Aorta (tissue), 5 donors: ENCODE measurements at regions not wholly inside any gene's neighbourhood (a gene's known extent, or its start where the extent isn't known, plus 50 kb on each side); places are given as distances from the start of the nearest gene placed in this dataset.
A peak's percentile ranks its signal among the peaks of the same experiment; 100 is the strongest.

Source experiments
- ATAC-seq: fragments of 200-7000 bp; cut with Tn5 transposase; one replicate; pipeline ENCODE4 v1.9.1; 2022; ENCODE audit warnings: moderate library complexity; ENCODE audit not compliant: low FRiP score
- DNase-seq, 2 donors: peaks; one replicate each; pipeline ENCODE4 v3.0.0-alpha.2; 2020
- H3K27ac ChIP-seq, 2 donors: one replicate each; pipeline ENCODE4 v1.5.1; 2013; ENCODE audit warnings: low read length in 2 of 2, mild to moderate bottlenecking in 2 of 2, moderate library complexity in 2 of 2, control low read depth in 1 of 2, inconsistent platforms in 1 of 2, low read depth in 1 of 2
- H3K27me3 ChIP-seq, 2 donors: one replicate each; pipeline ENCODE4 v1.6.1; 2013; ENCODE audit warnings: control low read depth in 1 of 2, low read length in 1 of 2, mild to moderate bottlenecking in 1 of 2, moderate library complexity in 1 of 2; ENCODE audit not compliant: insufficient read depth in 2 of 2, control insufficient read depth in 1 of 2
- H3K36me3 ChIP-seq, 2 donors: one replicate each; pipeline ENCODE4 v1.6.1; 2013; ENCODE audit warnings: control low read depth in 1 of 2, low read length in 1 of 2, mild to moderate bottlenecking in 1 of 2; ENCODE audit not compliant: insufficient read depth in 2 of 2, control insufficient read depth in 1 of 2
- H3K4me1 ChIP-seq, 2 donors: one replicate each; pipeline ENCODE4 v1.6.1; 2013; ENCODE audit warnings: low read length in 2 of 2, control low read depth in 1 of 2, mild to moderate bottlenecking in 1 of 2, moderate library complexity in 1 of 2; ENCODE audit not compliant: insufficient read depth in 2 of 2, control insufficient read depth in 1 of 2
- H3K4me3 ChIP-seq, 2 donors: one replicate each; pipeline ENCODE4 v1.5.1; 2013; ENCODE audit warnings: low read length in 2 of 2, control low read depth in 1 of 2, mild to moderate bottlenecking in 1 of 2
- H3K9me3 ChIP-seq: one replicate; pipeline ENCODE4 v1.6.1; 2013; ENCODE audit warnings: mild to moderate bottlenecking, low read length; ENCODE audit not compliant: control insufficient read depth
- WGBS, 2 donors: extraction: QIAGEN DNeasy Blood & Tissue Kit; methylation state at CpG; one replicate each; pipeline ENCODE4 v1.1.7; 2013; 5-methylcytosine and 5-hydroxymethylcytosine counted together
- intact Hi-C, 2 donors: fragments of 100-400 bp; cut with DNase I; formaldehyde crosslinking; loops; one replicate each; pipeline versions ENCODE4 v1.14.2 to v1.15.0; 2022
- donor health status: healthy with polysubstance abuse.
- donor health status: Bipolar disorder and iron deficiency.
- donor health status: DM: no; HTN: no; CAD: no.
- donor health status: DM: no; HTN: no; CAD: no.
- donor health status: DM: yes; HTN: yes; CAD: no.

GRCh38 chr10:78166261-78166660, 132.6 kb downstream of the RPS24 start:
- H3K27me3 ChIP-seq: no peaks in the 10 kb centered on the region
- H3K4me3 ChIP-seq: no peak overlapping the region
- H3K4me1 ChIP-seq: no peaks in the 10 kb centered on the region
- H3K27ac ChIP-seq: no peak overlapping the region
- H3K36me3 ChIP-seq: no peaks in the 10 kb centered on the region
- intact Hi-C loops: no loop called here
- WGBS, 2 donors: 95 to 97% methylated on average over 3 of the region's 3 CpGs
- H3K9me3 ChIP-seq: peaks cover 4% of the 10 kb centered on the region
- no peak for ATAC-seq
- no peak for DNase-seq

- ATAC-seq (no peak), DNase-seq (no peak)
- Histone ChIP-seq H3K4me1 (no peaks in the 10 kb centered on the region), H3K4me3 (no peak overlapping the region), H3K36me3 (no peaks in the 10 kb centered on the region), H3K27ac (no peak overlapping the region), H3K27me3 (no peaks in the 10 kb centered on the region), H3K9me3 (no peaks in the 10 kb centered on the region)
- 70 to 74% methylated on average over 4 of the region's 4 CpGs for WGBS, 2 donors
- intact Hi-C loops: no loop called here
Measured at GRCh38 chr10:78169214-78169613, 135.6 kb downstream of the RPS24 start.

GRCh38 chr10:78170026-78170475, 136.4 kb downstream of the RPS24 start:
- Histone ChIP-seq H3K27me3 (no peaks in the 10 kb centered on the region), H3K9me3 (no peaks in the 10 kb centered on the region), H3K4me1 (no peaks in the 10 kb centered on the region), H3K4me3 (no peak overlapping the region), H3K27ac (no peak overlapping the region), H3K36me3 (no peaks in the 10 kb centered on the region)
- DNase-seq: no peak
- ATAC-seq: no peak
- intact Hi-C loops: no loop called here
- WGBS, 2 donors: 89 to 90% methylated on average over 3 of the region's 3 CpGs

- Histone ChIP-seq H3K4me1 (no peaks in the 10 kb centered on the region), H3K4me3 (no peak overlapping the region), H3K36me3 (no peaks in the 10 kb centered on the region), H3K27me3 (no peaks in the 10 kb centered on the region), H3K9me3 (no peaks in the 10 kb centered on the region), H3K27ac (no peak overlapping the region)
- intact Hi-C loops: no loop called here
- DNase-seq (peak in 1 of 2 donors; percentile 22), ATAC-seq (no peak)
- WGBS, 2 donors: 61 to 74% methylated on average over 6 of the region's 6 CpGs
Measured at GRCh38 chr10:78171633-78172400, 138.2 kb downstream of the RPS24 start.

GRCh38 chr10:78173360-78174015, 139.8 kb downstream of the RPS24 start:
- DNase-seq (peak in 1 of 2 donors; percentile 38), ATAC-seq (no peak)
- Histone ChIP-seq H3K4me3 (no peak overlapping the region), H3K36me3 (no peaks in the 10 kb centered on the region), H3K27me3 (no peaks in the 10 kb centered on the region), H3K4me1 (no peaks in the 10 kb centered on the region), H3K9me3 (no peaks in the 10 kb centered on the region), H3K27ac (no peak overlapping the region)
- 94 to 98% methylated on average over 6 of the region's 6 CpGs for WGBS, 2 donors
- intact Hi-C loops: no loop called here

- Histone ChIP-seq H3K36me3 (no peaks in the 10 kb centered on the region), H3K4me3 (no peak overlapping the region), H3K27ac (no peak overlapping the region), H3K4me1 (no peaks in the 10 kb centered on the region), H3K9me3 (no peaks in the 10 kb centered on the region), H3K27me3 (no peaks in the 10 kb centered on the region)
- intact Hi-C loops: no loop called here
- ATAC-seq (no peak), DNase-seq (peak in 1 of 2 donors; percentile 26)
- 77 to 83% methylated on average over 5 of the region's 5 CpGs for WGBS, 2 donors
Measured at GRCh38 chr10:78175444-78176015, 141.9 kb downstream of the RPS24 start.

GRCh38 chr10:78176320-78177317, 143.0 kb downstream of the RPS24 start:
- Histone ChIP-seq H3K36me3 (no peaks in the 10 kb centered on the region), H3K4me1 (no peaks in the 10 kb centered on the region), H3K27me3 (no peaks in the 10 kb centered on the region), H3K9me3 (no peaks in the 10 kb centered on the region), H3K27ac (no peak overlapping the region), H3K4me3 (no peak overlapping the region)
- 94 to 95% methylated on average over 24 of the region's 24 CpGs for WGBS, 2 donors
- peak in 1 of 2 donors; percentile 48 for DNase-seq
- no peak for ATAC-seq
- intact Hi-C loops: no loop called here

- no peaks in the 10 kb centered on the region for H3K4me1 ChIP-seq
- H3K27me3 ChIP-seq: no peaks in the 10 kb centered on the region
- DNase-seq: peak in 1 of 2 donors; percentile 56
- H3K9me3 ChIP-seq: no peaks in the 10 kb centered on the region
- no peak for ATAC-seq
- H3K4me3 ChIP-seq: no peak overlapping the region
- 81 to 84% methylated on average over 20 of the region's 20 CpGs for WGBS, 2 donors
- intact Hi-C loops: no loop called here
- no peak overlapping the region for H3K27ac ChIP-seq
- no peaks in the 10 kb centered on the region for H3K36me3 ChIP-seq
Measured at GRCh38 chr10:78177491-78178185, 144.0 kb downstream of the RPS24 start.
